Left lung (tissue), 4 donors: ENCODE measurements at regions not wholly inside any gene's neighbourhood (a gene's known extent, or its start where the extent isn't known, plus 50 kb on each side); places are given as distances from the start of the nearest gene placed in this dataset.

Experiments used
- ATAC-seq: fragments of 200-7000 bp; cut with Tn5 transposase; one replicate; pipeline ENCODE4 v1.9.1; 2020; ENCODE audit warnings: moderate library complexity
- DNase-seq, 4 donors: peaks; one replicate each; pipeline ENCODE4 v3.0.0-alpha.2; 2013 to 2020
- H3K27ac ChIP-seq, 2 donors: fragments of 200-600 bp; sonication (generic) in 1 of 2; one replicate each; pipeline versions ENCODE4 v1.5.0 to v1.8.0; 2020 to 2021
- H3K27me3 ChIP-seq, 2 donors: fragments of 200-600 bp; sonication (generic) in 1 of 2; one replicate each; pipeline versions ENCODE4 v1.5.0 to v1.8.0; 2020 to 2021
- H3K36me3 ChIP-seq, 2 donors: fragments of 200-600 bp; sonication (generic) in 1 of 2; one replicate each; pipeline versions ENCODE4 v1.5.0 to v1.8.0; 2020 to 2021
- H3K4me1 ChIP-seq, 2 donors: fragments of 200-600 bp; one replicate each; pipeline ENCODE4 v1.8.0; 2021
- H3K4me3 ChIP-seq, 2 donors: fragments of 200-600 bp; sonication (generic) in 1 of 2; one replicate each; pipeline versions ENCODE4 v1.5.0 to v1.8.0; 2020 to 2021; ENCODE audit warnings: mild to moderate bottlenecking in 1 of 2
- H3K9me3 ChIP-seq, 2 donors: fragments of 200-600 bp; sonication (generic) in 1 of 2; one replicate each; pipeline versions ENCODE4 v1.5.0 to v1.8.0; 2020 to 2021
- intact Hi-C, 2 donors: fragments of 100-400 bp; cut with DNase I; formaldehyde crosslinking; loops; one replicate each; pipeline versions ENCODE4 v1.11.2 to v1.14.2; 2022
- TF ChIP-seq, protein P1 (sequence below), 2 donors: fragments of 200-600 bp; sonication (generic) in 1 of 2; IDR thresholded peaks; one replicate each; pipeline versions ENCODE4 v1.5.0 to v1.8.0; 2021; ENCODE audit warnings: antibody characterized with exemption in 2 of 2
- donor health status: DM: no; HTN: yes; CAD: no.
- donor health status: DM: no; HTN: no; CAD: no.

DNA sequence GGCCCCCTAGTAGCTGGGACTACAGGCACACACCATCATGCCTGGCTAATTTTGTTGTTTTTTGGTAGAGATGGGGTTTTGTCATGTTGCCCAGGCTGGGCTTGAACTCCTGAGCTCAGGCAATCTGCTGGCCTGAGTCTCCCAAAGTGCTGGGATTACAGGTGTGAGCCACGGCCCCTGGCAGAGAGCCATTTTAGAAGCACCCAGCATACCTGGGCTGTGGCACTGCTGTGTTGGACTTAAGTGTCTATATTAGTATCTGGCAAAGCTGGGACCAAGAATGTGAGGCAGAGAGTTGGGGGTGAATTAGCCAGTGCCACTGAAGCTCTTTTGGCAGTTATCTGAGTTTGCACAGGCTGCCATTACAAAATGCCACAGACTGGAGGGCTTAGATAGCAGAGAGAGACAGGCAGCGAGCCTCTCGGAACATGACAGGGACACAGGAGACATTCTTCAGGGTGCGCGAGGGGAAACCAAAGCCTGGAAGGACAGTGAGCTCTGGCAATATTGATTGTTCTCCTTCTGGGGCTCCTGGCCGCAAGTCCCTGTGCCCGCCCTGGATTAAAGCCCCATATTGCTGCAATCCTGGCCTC, 87.7 kb upstream of the ALX4 start:
- TF ChIP-seq, protein P1, sequence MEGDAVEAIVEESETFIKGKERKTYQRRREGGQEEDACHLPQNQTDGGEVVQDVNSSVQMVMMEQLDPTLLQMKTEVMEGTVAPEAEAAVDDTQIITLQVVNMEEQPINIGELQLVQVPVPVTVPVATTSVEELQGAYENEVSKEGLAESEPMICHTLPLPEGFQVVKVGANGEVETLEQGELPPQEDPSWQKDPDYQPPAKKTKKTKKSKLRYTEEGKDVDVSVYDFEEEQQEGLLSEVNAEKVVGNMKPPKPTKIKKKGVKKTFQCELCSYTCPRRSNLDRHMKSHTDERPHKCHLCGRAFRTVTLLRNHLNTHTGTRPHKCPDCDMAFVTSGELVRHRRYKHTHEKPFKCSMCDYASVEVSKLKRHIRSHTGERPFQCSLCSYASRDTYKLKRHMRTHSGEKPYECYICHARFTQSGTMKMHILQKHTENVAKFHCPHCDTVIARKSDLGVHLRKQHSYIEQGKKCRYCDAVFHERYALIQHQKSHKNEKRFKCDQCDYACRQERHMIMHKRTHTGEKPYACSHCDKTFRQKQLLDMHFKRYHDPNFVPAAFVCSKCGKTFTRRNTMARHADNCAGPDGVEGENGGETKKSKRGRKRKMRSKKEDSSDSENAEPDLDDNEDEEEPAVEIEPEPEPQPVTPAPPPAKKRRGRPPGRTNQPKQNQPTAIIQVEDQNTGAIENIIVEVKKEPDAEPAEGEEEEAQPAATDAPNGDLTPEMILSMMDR (IDR thresholded peaks at IDR 0.05) = no peak
- intact Hi-C loops = no loop called here
- Histone ChIP-seq H3K27ac (no peak overlapping the region), H3K4me1 (no peaks in the 10 kb centered on the region), H3K9me3 (no peaks in the 10 kb centered on the region), H3K36me3 (no peaks in the 10 kb centered on the region), H3K27me3 (peaks cover 0 to 26% of the 10 kb centered on the region in 2 donors), H3K4me3 (no peak overlapping the region)
- DNase-seq (no peak), ATAC-seq (no peak)

DNA sequence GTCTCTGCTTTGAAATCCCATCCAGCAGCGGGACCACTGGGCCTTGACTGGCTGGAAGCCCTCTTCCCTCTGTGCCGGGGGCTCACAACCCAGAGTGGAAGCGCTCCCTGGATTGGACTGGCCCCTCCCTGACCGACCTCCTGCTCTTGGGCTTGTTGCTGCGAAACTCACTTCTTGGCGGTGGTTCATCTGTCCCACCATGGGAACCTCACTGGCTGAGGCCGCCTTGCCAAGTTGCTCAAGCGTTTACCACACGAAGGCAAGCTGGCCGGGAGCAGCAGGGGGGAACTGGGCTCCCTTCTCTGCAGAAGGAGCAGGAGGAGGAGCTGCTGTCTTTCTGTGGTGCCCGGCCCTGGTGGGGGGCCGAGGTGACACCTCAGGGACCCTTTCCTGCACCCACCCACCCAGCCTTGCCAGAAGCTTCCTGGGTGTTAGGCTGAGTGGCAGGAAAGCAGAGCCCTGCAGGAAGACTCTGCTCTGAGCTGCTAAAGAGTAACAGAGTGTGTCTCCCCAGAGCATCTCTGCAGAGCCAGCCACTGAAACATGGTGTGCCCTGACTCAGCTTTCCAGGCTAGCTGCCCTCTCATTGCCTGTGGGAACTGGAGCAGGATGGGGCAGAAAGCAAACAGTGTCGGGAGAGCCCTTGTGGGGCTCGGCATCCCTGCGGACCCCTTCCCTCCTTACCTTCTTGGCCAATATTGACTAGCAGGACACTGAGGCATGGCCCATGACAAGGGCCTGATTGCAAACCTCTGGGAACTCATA, 88.5 kb upstream of the ALX4 start:
- DNase-seq (peak in 2 of 4 donors; percentile 20 to 52), ATAC-seq (no peak)
- intact Hi-C loops = no loop called here
- Histone ChIP-seq H3K27ac (no peak overlapping the region), H3K4me3 (no peak overlapping the region), H3K9me3 (no peaks in the 10 kb centered on the region), H3K27me3 (peaks cover 0 to 26% of the 10 kb centered on the region in 2 donors), H3K36me3 (no peaks in the 10 kb centered on the region), H3K4me1 (no peaks in the 10 kb centered on the region)
- TF ChIP-seq, protein P1 (IDR thresholded peaks at IDR 0.05) = no peak

DNA sequence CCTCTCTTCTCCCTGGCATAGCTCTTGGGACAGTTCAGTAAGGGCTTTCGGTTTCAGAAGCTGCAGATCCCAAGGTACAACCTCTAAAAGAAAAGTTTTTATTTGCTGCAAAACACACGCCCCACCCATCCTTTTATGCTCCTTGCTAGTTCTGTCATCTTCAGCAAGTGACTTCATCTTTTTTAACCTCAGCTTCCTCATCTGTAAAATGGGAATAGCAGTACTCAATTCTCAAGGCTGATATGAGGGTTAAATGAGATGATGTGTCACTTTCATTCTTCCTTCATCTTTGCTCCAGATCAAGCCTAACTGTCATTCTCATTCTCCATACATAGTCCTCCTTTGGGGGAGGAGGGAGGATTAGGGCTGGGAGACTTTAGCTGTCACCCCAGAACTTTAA, 90.0 kb upstream of the ALX4 start:
- no peaks in the 10 kb centered on the region for H3K9me3 ChIP-seq
- no peaks in the 10 kb centered on the region for H3K4me1 ChIP-seq
- no peak overlapping the region for H3K27ac ChIP-seq
- H3K27me3 ChIP-seq = peaks cover 0 to 26% of the 10 kb centered on the region in 2 donors
- TF ChIP-seq, protein P1 (IDR thresholded peaks at IDR 0.05) = no peak
- ATAC-seq (no peak), DNase-seq (no peak)
- H3K4me3 ChIP-seq = no peak overlapping the region
- intact Hi-C loops = no loop called here
- H3K36me3 ChIP-seq = no peaks in the 10 kb centered on the region

DNA sequence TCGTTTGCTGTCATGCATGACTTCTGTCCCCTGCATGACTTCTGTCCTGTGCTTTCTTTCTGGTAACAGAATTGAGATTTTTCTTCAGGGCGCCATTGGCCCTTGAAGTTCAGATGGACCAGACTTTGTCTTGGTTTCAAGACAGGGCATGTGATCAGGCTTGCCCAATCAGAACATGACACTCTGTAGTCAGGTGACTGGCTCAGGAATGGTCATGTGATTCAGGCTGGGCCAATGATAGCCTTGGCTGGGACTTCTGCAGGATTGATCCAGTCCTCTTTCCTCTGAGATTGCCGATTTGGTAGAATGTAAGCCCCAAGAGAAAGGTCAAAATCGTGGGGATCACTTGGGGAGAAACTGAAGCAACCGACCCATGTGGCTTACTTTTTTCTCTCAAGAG, 90.5 kb upstream of the ALX4 start:
- no peak overlapping the region for H3K4me3 ChIP-seq
- no peak overlapping the region for H3K27ac ChIP-seq
- peaks cover 0 to 26% of the 10 kb centered on the region in 2 donors for H3K27me3 ChIP-seq
- intact Hi-C loops = no loop called here
- TF ChIP-seq, protein P1 (IDR thresholded peaks at IDR 0.05) = no peak
- no peaks in the 10 kb centered on the region for H3K36me3 ChIP-seq
- DNase-seq (no peak), ATAC-seq (no peak)
- no peaks in the 10 kb centered on the region for H3K9me3 ChIP-seq
- H3K4me1 ChIP-seq = no peaks in the 10 kb centered on the region

DNA sequence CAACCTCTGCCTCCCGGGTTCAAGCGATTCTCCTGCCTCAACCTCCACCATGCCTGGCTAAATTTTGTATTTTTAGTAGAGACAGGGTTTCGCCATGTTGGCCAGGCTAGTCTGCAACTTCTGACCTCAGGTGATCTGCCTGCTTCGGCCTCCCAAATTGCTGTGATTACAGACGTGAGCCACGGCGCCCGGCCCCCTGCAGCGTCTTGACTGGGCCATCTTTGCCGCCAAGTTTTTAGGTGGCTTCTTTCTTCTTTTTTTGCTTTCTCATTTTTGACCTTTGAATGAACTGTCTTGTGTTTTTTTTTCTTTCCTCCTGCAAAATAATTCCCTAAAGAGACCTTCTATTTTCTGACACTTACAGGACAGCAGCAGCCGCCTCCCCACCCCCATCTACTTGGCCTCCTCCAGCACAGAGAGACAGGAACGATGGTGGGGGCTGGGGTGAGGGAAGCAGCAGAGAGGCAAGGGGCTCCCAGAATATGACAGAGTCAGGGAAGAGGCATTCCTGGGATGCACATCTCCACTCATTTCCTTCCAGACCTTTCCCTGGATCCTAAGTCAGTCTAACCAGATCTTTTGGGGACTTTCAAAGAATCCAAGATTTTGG, 92.6 kb upstream of the ALX4 start:
- no peak for DNase-seq
- intact Hi-C loops = no loop called here

More for the DNA sequence above, 92.6 kb upstream of the ALX4 start:
- Histone ChIP-seq H3K36me3 (no peaks in the 10 kb centered on the region), H3K9me3 (no peaks in the 10 kb centered on the region), H3K4me1 (no peaks in the 10 kb centered on the region), H3K4me3 (no peak overlapping the region), H3K27ac (no peak overlapping the region), H3K27me3 (peaks cover 0 to 15% of the 10 kb centered on the region in 2 donors)
- TF ChIP-seq, protein P1 (IDR thresholded peaks at IDR 0.05) = no peak
- no peak for ATAC-seq
